K562 (cell line): ENCODE measurements at regions not wholly inside any gene's neighbourhood (a gene's known extent, or its start where the extent isn't known, plus 50 kb on each side); places are given as distances from the start of the nearest gene placed in this dataset.

Source experiments
- ATAC-seq: fragments of 200-7000 bp; cut with Tn5 transposase; 3 replicates; pipeline ENCODE4 v1.9.1; 2020; ENCODE audit warnings: moderate library complexity
- BruUV-seq: library from RNA; stranded (reverse); fragments of 400-500 nt; replicated peaks from 2 replicates; lab custom pipeline; 2021; lab: Mats Ljungman, UMichigan
- CTCF ChIA-PET: fragments of 300-600 bp; formaldehyde crosslinking; extraction: SDS; loops from one replicate; lab custom pipeline; 2021; ENCODE audit warnings: low intra/inter-chr PET ratio; lab: Yijun Ruan, JAX
- POLR2A ChIA-PET: fragments of 300-600, 350-650 bp; sonication (Branson Sonifier 250); formaldehyde crosslinking; extraction: SDS; loops from one replicate; lab custom pipeline; 2021; ENCODE audit warnings: antibody characterized with exemption, inconsistent platforms; lab: Yijun Ruan, JAX
- DNase-seq, 4 experiments: peaks; one replicate each; pipeline versions ENCODE4 v3.0.0 to v3.0.0-alpha.2; 2011 to 2018; ENCODE audit warnings: low spot score in 3 of 4, mixed read lengths in 3 of 4; ENCODE audit errors: extremely low read depth in 1 of 4
- FAIRE-seq: peaks from 2 replicates; lab custom pipeline; 2011; peaks lifted over from hg19 to GRCh38; lab: Jason Lieb, UNC
- H2AFZ ChIP-seq: 2 replicates; pipeline ENCODE4 v1.6.0; 2011; ENCODE audit warnings: low read depth, low read length, control low read depth, inconsistent platforms
- H3K27ac ChIP-seq: fragments of 200-600 bp; 3 replicates; pipeline ENCODE4 v1.8.0; 2011; ENCODE audit warnings: low read depth, mild to moderate bottlenecking, control low read depth, inconsistent platforms, low read length, moderate library complexity, mixed read lengths; ENCODE audit errors: extremely low read depth
- H3K27me3 ChIP-seq, 2 experiments: fragments of 300-600 bp in 1 of 2; 2 replicates in 1 of 2; 3 replicates in 1 of 2; pipeline versions ENCODE4 v1.6.0 to v1.8.0; 2011; ENCODE audit warnings: inconsistent platforms in 2 of 2, low read length in 2 of 2, mild to moderate bottlenecking in 1 of 2, mixed read lengths in 1 of 2, moderate library complexity in 1 of 2; ENCODE audit not compliant: control insufficient read depth in 2 of 2, insufficient read depth in 2 of 2
- H3K36me3 ChIP-seq: fragments of 300-600 bp; 3 replicates; pipeline ENCODE4 v1.8.0; 2011; ENCODE audit warnings: mild to moderate bottlenecking, low read length, inconsistent platforms; ENCODE audit not compliant: control insufficient read depth, insufficient read depth
- H3K4me1 ChIP-seq, 2 experiments: fragments of 200-600 bp in 1 of 2; replicated peaks in 1 of 2; 2 replicates in 1 of 2; 3 replicates in 1 of 2; pipeline versions ENCODE4 v1.5.1 to v1.8.0; 2011; ENCODE audit warnings: inconsistent platforms in 2 of 2, low read length in 2 of 2, mild to moderate bottlenecking in 1 of 2, mixed read lengths in 1 of 2, moderate library complexity in 1 of 2; ENCODE audit not compliant: control insufficient read depth in 2 of 2, insufficient read depth in 2 of 2
- H3K4me2 ChIP-seq: 2 replicates; pipeline ENCODE4 v1.6.1; 2011; ENCODE audit warnings: low read length, control low read depth, inconsistent platforms, mixed read lengths; ENCODE audit not compliant: insufficient read depth
- H3K4me3 ChIP-seq: fragments of 200-600 bp; sonication (generic), shearing (Covaris generic); 2 replicates; pipeline ENCODE4 v1.5.1; 2016; ENCODE audit warnings: control low read depth, inconsistent platforms
- H3K79me2 ChIP-seq: fragments of 200-600 bp; 3 replicates; pipeline ENCODE4 v1.8.0; 2011; ENCODE audit warnings: low read length, inconsistent platforms; ENCODE audit not compliant: control insufficient read depth, insufficient read depth
- H3K9ac ChIP-seq, 2 experiments: 2 replicates each; pipeline versions ENCODE4 v1.6.0 to v1.6.1; 2011; ENCODE audit warnings: low read depth in 2 of 2, low read length in 2 of 2, control low read depth in 1 of 2, inconsistent platforms in 1 of 2, mild to moderate bottlenecking in 1 of 2, mixed read lengths in 1 of 2; ENCODE audit not compliant: insufficient read depth in 1 of 2
- H3K9me1 ChIP-seq: one replicate; pipeline ENCODE4 v1.6.0; 2011; ENCODE audit warnings: inconsistent platforms, mild to moderate bottlenecking, low read length, moderate library complexity; ENCODE audit not compliant: control insufficient read depth, insufficient read depth
- H3K9me3 ChIP-seq: replicated peaks from 2 replicates; pipeline ENCODE4 v1.5.1; 2011; ENCODE audit warnings: low read depth, low read length, inconsistent platforms; ENCODE audit not compliant: control insufficient read depth, insufficient read depth
- H4K20me1 ChIP-seq: replicated peaks from 2 replicates; pipeline ENCODE4 v1.6.1; 2011; ENCODE audit warnings: low read length, inconsistent platforms, mixed read lengths; ENCODE audit not compliant: control insufficient read depth, insufficient read depth
- BCLAF1 ChIP-seq, 2 experiments: fragments of 450-650 bp in 1 of 2; IDR thresholded peaks; 2 replicates each; pipeline ENCODE4 v1.6.1; 2011 to 2017; ENCODE audit warnings: low read depth in 2 of 2, antibody characterized with exemption in 1 of 2, borderline replicate concordance in 1 of 2, low read length in 1 of 2, mild to moderate bottlenecking in 1 of 2, mixed read lengths in 1 of 2; ENCODE audit not compliant: control insufficient read depth in 1 of 2
- CUX1 ChIP-seq: fragments of 200-800 bp; sonication (Bioruptor generic); IDR thresholded peaks from 2 replicates; pipeline ENCODE4 v1.6.1; 2016; ENCODE audit warnings: missing genetic modification characterization, missing compliant biosample characterization
- KDM5B ChIP-seq: fragments of 200-600 bp; sonication (generic); IDR thresholded peaks from 2 replicates; pipeline ENCODE4 v1.6.1; 2012; ENCODE audit warnings: low read depth, mild to moderate bottlenecking, moderate library complexity, low read length, control low read depth, inconsistent platforms; ENCODE audit not compliant: insufficient replicate concordance
- MLLT1 ChIP-seq, 2 experiments: fragments of 450-650 bp; IDR thresholded peaks; 2 replicates each; pipeline ENCODE4 v1.6.1; 2016
- NFE2 ChIP-seq: IDR thresholded peaks from 2 replicates; pipeline ENCODE4 v1.6.1; 2014; ENCODE audit warnings: antibody characterized with exemption, low read depth
- NFIX ChIP-seq: fragments of 250-450 bp; sonication (Bioruptor Pico); IDR thresholded peaks from 2 replicates; pipeline ENCODE4 v1.4.0; 2020; ENCODE audit warnings: low read depth, mild to moderate bottlenecking, moderate library complexity
- SIN3A ChIP-seq, 2 experiments: fragments of 150-350 bp in 1 of 2; IDR thresholded peaks; 2 replicates each; pipeline ENCODE4 v1.6.1; 2011 to 2016; ENCODE audit warnings: borderline replicate concordance in 2 of 2, low read depth in 2 of 2, low read length in 2 of 2, mild to moderate bottlenecking in 2 of 2, moderate library complexity in 2 of 2; ENCODE audit not compliant: control insufficient read depth in 1 of 2
- SLC30A9 ChIP-seq: fragments of 250-450 bp; sonication (Bioruptor Pico); IDR thresholded peaks from 2 replicates; pipeline ENCODE4 v1.8.0; 2022; ENCODE audit warnings: mild to moderate bottlenecking, moderate library complexity
- ZNF408 ChIP-seq: fragments of 250-450 bp; sonication (Bioruptor Pico); IDR thresholded peaks from 2 replicates; pipeline ENCODE4 v1.4.0; 2020; ENCODE audit warnings: low read depth, mild to moderate bottlenecking, moderate library complexity
- WGBS: fragments of 100-300 bp; shearing (Covaris generic); methylation state at CpG from one replicate; pipeline ENCODE4 v1.1.6; 2016; ENCODE audit warnings: low coverage, mixed read lengths; ENCODE audit not compliant: insufficient coverage; ENCODE audit errors: missing lambda C conversion rate; 5-methylcytosine and 5-hydroxymethylcytosine counted together
- in situ Hi-C: fragments of 300-500 bp; cut with MboI; formaldehyde crosslinking; loops from 4 replicates; pipeline ENCODE4 v1.15.0; 2018; ENCODE audit warnings: inconsistent platforms, mixed read lengths
- intact Hi-C: fragments of 100-400 bp; cut with micrococcal nuclease; formaldehyde crosslinking; loops from 2 replicates; pipeline ENCODE4 v1.14.2; 2022

GRCh38 chr10:36344240-36345174 is 702.4 kb upstream of the FZD8 start:
- Histone ChIP-seq H3K27me3 (no peaks in the 10 kb centered on the region), H3K4me1 (no peaks in the 10 kb centered on the region), H3K9me3 (no peaks in the 10 kb centered on the region), H3K36me3 (no peaks in the 10 kb centered on the region), H3K4me2 (no peak overlapping the region), H4K20me1 (no peaks in the 10 kb centered on the region), H2AFZ (no peak overlapping the region), H3K79me2 (no peaks in the 10 kb centered on the region), H3K9me1 (no peaks in the 10 kb centered on the region), H3K4me3 (no peak overlapping the region), H3K27ac (no peak overlapping the region), H3K9ac (no peak overlapping the region)
- in situ Hi-C loops (no loop called here), intact Hi-C loops (no loop called here)
- BruUV-seq: no TSS peak
- 3% methylated on average over 6 of the region's 6 CpGs for WGBS
- ChIA-PET CTCF (no interaction called here), POLR2A (no interaction called here)
- FAIRE-seq (no peak), ATAC-seq (no peak), DNase-seq (no peak)
- TF ChIP-seq NFE2 (no peak), SLC30A9 (CRISPR knock-in tag) (no peak), ZNF408 (no peak), KDM5B (no peak), CUX1 (CRISPR knock-in tag) (no peak), MLLT1 (IDR thresholded peaks at IDR 0.05) (no peak), BCLAF1 (IDR thresholded peaks at IDR 0.05; ENCODE audit: borderline replicate concordance in 1 of 2, control insufficient read depth in 1 of 2, low read depth in 2 of 2, low read length in 1 of 2) (no peak), NFIX (CRISPR knock-in tag) (no peak), SIN3A (IDR thresholded peaks at IDR 0.05; ENCODE audit: borderline replicate concordance in 2 of 2, control insufficient read depth in 1 of 2, low read depth in 2 of 2, low read length in 2 of 2) (no peak)
